GM19452 (cell line): ENCODE measurements at regions not wholly inside any gene's neighbourhood (a gene's known extent, or its start where the extent isn't known, plus 50 kb on each side); places are given as distances from the start of the nearest gene placed in this dataset.

Experiments used
- ATAC-seq: cut with Tn5 transposase; IDR thresholded peaks from one replicate; pipeline ENCODE4 v1.9.1; 2021; ENCODE audit not compliant: unreplicated experiment

GRCh38 chr2:19846567-19846966 lies 55.2 kb downstream of the TTC32 start:
- no peak for ATAC-seq

GRCh38 chr2:19846030-19846429 lies 55.8 kb downstream of the TTC32 start:
- ATAC-seq: no peak

GRCh38 chr2:19845323-19845920 lies 56.4 kb downstream of the TTC32 start:
- ATAC-seq: no peak

- ATAC-seq: no peak
Measured at GRCh38 chr2:19844750-19845149, 57.0 kb downstream of the TTC32 start.

- ATAC-seq: no peak
Measured at GRCh38 chr2:19843992-19844515, 57.7 kb downstream of the TTC32 start.

- no peak for ATAC-seq
Measured at GRCh38 chr2:19841918-19842693, 59.7 kb downstream of the TTC32 start.

- no peak for ATAC-seq
Measured at GRCh38 chr2:19839438-19839837, 62.3 kb downstream of the TTC32 start.

GRCh38 chr2:19838616-19839015 lies 63.2 kb downstream of the TTC32 start:
- no peak for ATAC-seq

GRCh38 chr2:19837235-19837766 lies 64.5 kb downstream of the TTC32 start:
- no peak for ATAC-seq

- ATAC-seq: no peak
Measured at GRCh38 chr2:19835781-19836281, 66.0 kb downstream of the TTC32 start.

- ATAC-seq: no peak
Measured at GRCh38 chr2:19833978-19834377, 67.8 kb downstream of the TTC32 start.

- no peak for ATAC-seq
Measured at GRCh38 chr2:19829672-19830071, 72.1 kb downstream of the TTC32 start.

- no peak for ATAC-seq
Measured at GRCh38 chr2:19826874-19827273, 74.9 kb downstream of the TTC32 start.

GRCh38 chr2:19823507-19823906 lies 78.3 kb downstream of the TTC32 start:
- ATAC-seq: no peak

GRCh38 chr2:19819097-19820065 lies 82.4 kb downstream of the TTC32 start:
- no peak for ATAC-seq

GRCh38 chr2:19818543-19818942 lies 83.2 kb downstream of the TTC32 start:
- no peak for ATAC-seq

GRCh38 chr2:19818039-19818438 lies 83.7 kb downstream of the TTC32 start:
- no peak for ATAC-seq

- ATAC-seq: no peak
Measured at GRCh38 chr2:19815746-19816145, 86.0 kb downstream of the TTC32 start.

- no peak for ATAC-seq
Measured at GRCh38 chr2:19812166-19812565, 89.6 kb downstream of the TTC32 start.

GRCh38 chr2:19811186-19811585 lies 90.6 kb downstream of the TTC32 start:
- no peak for ATAC-seq

GRCh38 chr2:19810637-19811036 lies 91.1 kb downstream of the TTC32 start:
- no peak for ATAC-seq
